ENCODE measurements at regions not wholly inside any gene's neighbourhood (a gene's known extent, or its start where the extent isn't known, plus 50 kb on each side); places are given as distances from the start of the nearest gene placed in this dataset.

DNA sequence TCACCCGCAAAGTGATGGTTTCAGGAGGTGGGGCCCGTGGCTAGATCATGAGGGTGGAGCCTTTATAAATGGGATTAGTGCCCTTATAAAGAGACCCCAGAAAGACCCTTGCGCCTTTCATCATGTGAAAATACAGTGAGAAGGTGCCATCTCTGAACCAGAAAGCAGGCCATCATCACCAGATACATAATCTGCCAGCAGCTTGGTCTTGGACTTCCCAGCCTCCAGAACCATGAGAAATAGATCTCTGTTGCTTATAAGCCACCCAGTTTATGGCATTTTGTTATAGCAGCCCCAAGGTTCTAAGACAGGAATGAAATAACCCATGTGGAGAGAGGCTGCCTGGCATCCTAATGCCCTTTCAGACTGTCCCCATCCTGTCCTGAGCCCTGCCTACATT lies 127.8 kb upstream of the SMAD3 start:
- no peak for ATAC-seq (ENCODE audit: low FRiP score)
- no peak for DNase-seq
- Histone ChIP-seq H3K36me3 (ENCODE audit: control insufficient read depth in 1 of 2, insufficient read depth in 2 of 2, low read length in 1 of 2) (no peaks in the 10 kb centered on the region), H3K4me1 (ENCODE audit: control insufficient read depth in 1 of 2, insufficient read depth in 2 of 2, low read length in 2 of 2) (no peaks in the 10 kb centered on the region), H3K9me3 (ENCODE audit: control insufficient read depth, low read length) (no peaks in the 10 kb centered on the region), H3K27me3 (ENCODE audit: control insufficient read depth in 1 of 2, insufficient read depth in 2 of 2, low read length in 1 of 2) (no peaks in the 10 kb centered on the region), H3K27ac (ENCODE audit: low read depth in 1 of 2, low read length in 2 of 2) (no peak overlapping the region), H3K4me3 (ENCODE audit: low read length in 2 of 2) (no peak overlapping the region)
- WGBS, 2 donors: 97 to 99% methylated on average over 3 of the region's 3 CpGs
- intact Hi-C loops (cut with DNase I): no loop called here

DNA sequence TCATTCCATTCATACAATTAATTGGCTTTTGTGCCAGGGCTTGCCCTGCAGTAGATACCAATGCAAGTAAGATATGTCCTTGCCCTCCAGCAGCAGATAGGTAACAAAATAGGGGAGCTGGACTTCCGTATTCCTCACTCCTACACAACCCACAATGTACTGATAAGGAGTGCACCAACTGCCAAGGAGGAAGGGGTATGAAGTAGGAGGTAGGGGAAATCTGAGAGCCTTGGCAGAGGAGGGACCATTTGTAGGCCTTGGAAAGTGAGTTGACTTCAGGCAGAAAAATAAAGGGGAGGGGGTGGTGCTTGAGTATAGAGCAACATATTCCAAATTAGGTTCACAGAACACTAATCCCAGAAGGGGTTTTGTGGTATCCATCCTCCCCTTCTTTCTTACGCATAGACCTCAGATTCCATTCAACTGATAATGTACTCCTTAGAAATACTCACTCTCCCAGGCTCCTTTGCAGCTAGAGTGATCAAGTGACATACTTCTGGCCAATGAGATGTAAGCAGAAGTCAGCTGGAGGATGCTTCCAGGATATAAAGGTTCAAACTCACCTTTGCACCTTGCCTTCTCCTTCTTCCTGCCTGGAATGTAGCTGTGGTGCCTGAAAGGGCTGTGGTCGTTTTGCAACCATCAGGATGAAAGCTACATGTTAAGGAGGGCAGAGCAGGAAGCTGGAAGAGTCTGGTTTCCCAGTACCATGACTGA lies 127.1 kb upstream of the SMAD3 start:
- no peak for ATAC-seq (ENCODE audit: low FRiP score)
- Histone ChIP-seq H3K9me3 (ENCODE audit: control insufficient read depth, low read length) (no peaks in the 10 kb centered on the region), H3K4me3 (ENCODE audit: low read length in 2 of 2) (no peak overlapping the region), H3K27me3 (ENCODE audit: control insufficient read depth in 1 of 2, insufficient read depth in 2 of 2, low read length in 1 of 2) (no peaks in the 10 kb centered on the region), H3K36me3 (ENCODE audit: control insufficient read depth in 1 of 2, insufficient read depth in 2 of 2, low read length in 1 of 2) (no peaks in the 10 kb centered on the region), H3K27ac (ENCODE audit: low read depth in 1 of 2, low read length in 2 of 2) (no peak overlapping the region), H3K4me1 (ENCODE audit: control insufficient read depth in 1 of 2, insufficient read depth in 2 of 2, low read length in 2 of 2) (no peaks in the 10 kb centered on the region)
- intact Hi-C loops (cut with DNase I): no loop called here
- WGBS, 2 donors: 75% methylated on average over 3 of the region's 3 CpGs
- DNase-seq: no peak

DNA sequence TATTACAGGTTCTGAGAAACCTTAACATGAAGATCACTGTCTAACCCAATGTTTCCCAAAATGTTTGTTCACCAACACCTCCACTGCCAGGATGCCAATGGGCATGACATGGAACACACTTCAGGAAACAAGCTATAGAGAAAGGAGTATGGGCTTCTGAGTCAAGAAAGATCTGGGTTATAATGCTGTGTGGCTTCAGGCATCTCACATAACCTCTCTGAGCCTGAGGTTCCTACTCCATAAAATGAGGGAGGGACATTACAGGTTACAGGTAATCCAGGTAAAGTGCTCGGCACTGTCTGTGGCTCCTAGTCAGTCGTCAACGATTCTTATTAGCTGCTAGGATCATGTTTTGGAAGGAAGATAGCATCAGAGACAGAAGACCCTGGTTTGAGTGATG lies 126.4 kb upstream of the SMAD3 start:
- WGBS, 2 donors: 91 to 94% methylated on average over 3 of the region's 3 CpGs
- Histone ChIP-seq H3K9me3 (ENCODE audit: control insufficient read depth, low read length) (no peaks in the 10 kb centered on the region), H3K4me1 (ENCODE audit: control insufficient read depth in 1 of 2, insufficient read depth in 2 of 2, low read length in 2 of 2) (no peaks in the 10 kb centered on the region), H3K36me3 (ENCODE audit: control insufficient read depth in 1 of 2, insufficient read depth in 2 of 2, low read length in 1 of 2) (no peaks in the 10 kb centered on the region), H3K4me3 (ENCODE audit: low read length in 2 of 2) (no peak overlapping the region), H3K27me3 (ENCODE audit: control insufficient read depth in 1 of 2, insufficient read depth in 2 of 2, low read length in 1 of 2) (no peaks in the 10 kb centered on the region), H3K27ac (ENCODE audit: low read depth in 1 of 2, low read length in 2 of 2) (no peak overlapping the region)
- intact Hi-C loops (cut with DNase I): no loop called here
- no peak for ATAC-seq (ENCODE audit: low FRiP score)
- DNase-seq: no peak

DNA sequence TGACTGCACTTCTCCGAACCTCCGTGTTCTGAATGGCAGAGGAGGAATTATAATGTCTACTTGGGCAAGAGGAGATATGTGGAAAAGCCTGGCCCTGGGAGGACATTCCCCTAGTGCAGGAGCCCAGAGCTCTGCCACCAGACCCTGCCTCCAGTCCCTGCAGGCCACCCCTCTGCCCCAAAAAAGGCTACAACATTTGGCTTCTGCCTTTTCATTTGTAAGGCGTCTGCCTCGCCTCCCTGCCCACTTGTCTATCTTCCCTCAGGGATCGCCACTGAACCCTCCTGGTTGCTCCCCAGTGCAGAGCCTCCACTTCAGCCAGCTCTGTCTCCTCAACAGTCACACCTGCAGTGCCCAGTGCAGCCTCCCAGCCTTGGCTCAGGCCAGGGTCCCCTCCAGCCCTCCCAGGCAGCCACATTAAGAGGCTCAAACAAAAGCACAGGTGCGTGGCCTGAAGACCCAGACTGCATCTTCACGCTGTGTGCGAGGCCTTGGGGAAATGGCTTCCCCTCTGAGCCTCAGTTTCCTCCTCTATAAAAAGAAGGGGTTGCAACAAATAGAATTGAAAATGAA lies 125.9 kb upstream of the SMAD3 start:
- Histone ChIP-seq H3K36me3 (ENCODE audit: control insufficient read depth in 1 of 2, insufficient read depth in 2 of 2, low read length in 1 of 2) (no peaks in the 10 kb centered on the region), H3K27me3 (ENCODE audit: control insufficient read depth in 1 of 2, insufficient read depth in 2 of 2, low read length in 1 of 2) (no peaks in the 10 kb centered on the region), H3K4me1 (ENCODE audit: control insufficient read depth in 1 of 2, insufficient read depth in 2 of 2, low read length in 2 of 2) (no peaks in the 10 kb centered on the region), H3K9me3 (ENCODE audit: control insufficient read depth, low read length) (no peaks in the 10 kb centered on the region), H3K4me3 (ENCODE audit: low read length in 2 of 2) (no peak overlapping the region), H3K27ac (ENCODE audit: low read depth in 1 of 2, low read length in 2 of 2) (no peak overlapping the region)
- no peak for ATAC-seq (ENCODE audit: low FRiP score)
- 90% methylated on average over 8 of the region's 8 CpGs for WGBS, 2 donors
- DNase-seq: no peak
- intact Hi-C loops (cut with DNase I): no loop called here

DNA sequence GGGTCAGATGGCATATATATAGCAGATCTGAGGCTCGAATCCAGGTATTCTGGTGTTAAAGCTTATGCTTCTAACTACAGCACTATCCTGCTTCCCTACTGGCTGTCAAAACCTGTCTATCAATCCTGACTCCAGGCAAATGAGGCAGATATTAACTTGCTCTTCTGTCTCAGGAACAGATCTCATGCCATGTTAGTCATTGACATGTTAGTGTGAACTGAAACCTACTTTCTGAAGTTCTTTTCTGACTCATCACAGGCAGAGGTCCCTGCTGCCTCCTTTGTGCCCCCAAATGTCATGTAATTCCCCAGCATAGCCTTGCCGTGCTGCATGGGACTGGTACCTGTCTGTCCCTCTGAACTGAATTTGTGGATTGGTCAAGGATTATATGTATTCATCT lies 125.0 kb upstream of the SMAD3 start:
- H3K27me3 ChIP-seq (ENCODE audit: control insufficient read depth in 1 of 2, insufficient read depth in 2 of 2, low read length in 1 of 2): no peaks in the 10 kb centered on the region
- ATAC-seq (ENCODE audit: low FRiP score) (no peak), DNase-seq (no peak)
- WGBS, 2 donors: 86 to 91% methylated on average over 2 of the region's 2 CpGs
- H3K4me1 ChIP-seq (ENCODE audit: control insufficient read depth in 1 of 2, insufficient read depth in 2 of 2, low read length in 2 of 2): no peaks in the 10 kb centered on the region
- H3K27ac ChIP-seq (ENCODE audit: low read depth in 1 of 2, low read length in 2 of 2): no peak overlapping the region
- no peaks in the 10 kb centered on the region for H3K9me3 ChIP-seq (ENCODE audit: control insufficient read depth, low read length)
- H3K4me3 ChIP-seq (ENCODE audit: low read length in 2 of 2): no peak overlapping the region
- intact Hi-C loops (cut with DNase I): no loop called here
- H3K36me3 ChIP-seq (ENCODE audit: control insufficient read depth in 1 of 2, insufficient read depth in 2 of 2, low read length in 1 of 2): no peaks in the 10 kb centered on the region

DNA sequence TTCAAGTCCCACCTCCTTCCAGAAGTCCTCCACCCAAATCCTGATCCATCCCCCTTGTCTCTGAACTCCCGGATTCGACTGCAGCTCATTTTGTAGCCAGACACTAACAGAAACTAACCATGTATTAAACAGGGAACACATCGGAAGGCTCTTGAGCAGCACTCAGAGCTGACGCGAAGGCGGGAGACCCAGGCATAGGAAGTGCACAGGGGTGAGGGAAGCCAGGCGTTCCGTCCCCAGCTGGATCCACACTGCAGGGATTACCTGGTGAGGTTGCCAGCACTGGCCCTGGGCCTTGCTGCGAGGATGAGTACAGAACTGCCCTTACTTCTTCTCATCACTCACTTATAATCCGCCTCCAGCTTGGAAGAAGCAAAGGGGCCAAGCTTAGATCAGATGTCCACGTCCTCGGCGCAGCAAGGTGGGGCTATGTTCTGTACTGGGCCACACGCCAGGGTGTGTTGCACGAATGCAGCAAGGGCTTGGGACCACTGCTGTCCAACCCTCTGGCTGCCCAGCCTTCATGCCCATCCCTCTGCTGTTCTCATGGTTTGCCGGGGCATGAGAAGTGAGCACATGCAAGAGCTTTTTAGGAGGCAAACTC lies 124.2 kb upstream of the SMAD3 start:
- Histone ChIP-seq H3K36me3 (ENCODE audit: control insufficient read depth in 1 of 2, insufficient read depth in 2 of 2, low read length in 1 of 2) (no peaks in the 10 kb centered on the region), H3K27me3 (ENCODE audit: control insufficient read depth in 1 of 2, insufficient read depth in 2 of 2, low read length in 1 of 2) (no peaks in the 10 kb centered on the region), H3K4me1 (ENCODE audit: control insufficient read depth in 1 of 2, insufficient read depth in 2 of 2, low read length in 2 of 2) (no peaks in the 10 kb centered on the region), H3K4me3 (ENCODE audit: low read length in 2 of 2) (no peak overlapping the region), H3K9me3 (ENCODE audit: control insufficient read depth, low read length) (no peaks in the 10 kb centered on the region), H3K27ac (ENCODE audit: low read depth in 1 of 2, low read length in 2 of 2) (no peak overlapping the region)
- intact Hi-C loops (cut with DNase I): no loop called here
- DNase-seq (no peak), ATAC-seq (ENCODE audit: low FRiP score) (peak; percentile 26)
- 78 to 79% methylated on average over 16 of the region's 16 CpGs for WGBS, 2 donors

DNA sequence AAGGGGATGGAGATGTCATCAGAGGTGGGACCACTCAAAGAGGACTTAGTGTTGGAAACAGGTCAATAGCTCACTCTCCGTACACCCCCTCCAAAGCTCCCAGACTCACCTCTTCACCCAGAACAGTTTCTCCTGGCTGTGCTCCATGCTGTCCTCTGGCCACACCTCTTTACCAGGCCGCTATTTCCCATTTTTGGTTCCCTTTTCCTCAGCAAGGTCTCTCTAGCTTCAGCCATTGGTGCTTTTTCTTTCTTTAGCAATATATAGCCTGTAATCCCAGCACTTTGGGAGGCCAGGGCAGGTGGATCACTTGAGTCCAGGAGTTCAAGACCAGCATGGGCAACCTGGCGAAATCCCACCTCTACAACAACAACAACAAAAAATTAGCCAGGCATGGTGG lies 123.6 kb upstream of the SMAD3 start:
- no peak for DNase-seq
- no peaks in the 10 kb centered on the region for H3K27me3 ChIP-seq (ENCODE audit: control insufficient read depth in 1 of 2, insufficient read depth in 2 of 2, low read length in 1 of 2)
- H3K36me3 ChIP-seq (ENCODE audit: control insufficient read depth in 1 of 2, insufficient read depth in 2 of 2, low read length in 1 of 2): no peaks in the 10 kb centered on the region
- 94 to 95% methylated on average over 3 of the region's 3 CpGs for whole genome bisulfite sequencing, 2 donors
- H3K9me3 ChIP-seq (ENCODE audit: control insufficient read depth, low read length): no peaks in the 10 kb centered on the region
- intact Hi-C loops (cut with DNase I): no loop called here
- H3K4me3 ChIP-seq (ENCODE audit: low read length in 2 of 2): no peak overlapping the region
- ATAC-seq (ENCODE audit: low FRiP score): peak; percentile 3
- no peak overlapping the region for H3K27ac ChIP-seq (ENCODE audit: low read depth in 1 of 2, low read length in 2 of 2)
- no peaks in the 10 kb centered on the region for H3K4me1 ChIP-seq (ENCODE audit: control insufficient read depth in 1 of 2, insufficient read depth in 2 of 2, low read length in 2 of 2)

DNA sequence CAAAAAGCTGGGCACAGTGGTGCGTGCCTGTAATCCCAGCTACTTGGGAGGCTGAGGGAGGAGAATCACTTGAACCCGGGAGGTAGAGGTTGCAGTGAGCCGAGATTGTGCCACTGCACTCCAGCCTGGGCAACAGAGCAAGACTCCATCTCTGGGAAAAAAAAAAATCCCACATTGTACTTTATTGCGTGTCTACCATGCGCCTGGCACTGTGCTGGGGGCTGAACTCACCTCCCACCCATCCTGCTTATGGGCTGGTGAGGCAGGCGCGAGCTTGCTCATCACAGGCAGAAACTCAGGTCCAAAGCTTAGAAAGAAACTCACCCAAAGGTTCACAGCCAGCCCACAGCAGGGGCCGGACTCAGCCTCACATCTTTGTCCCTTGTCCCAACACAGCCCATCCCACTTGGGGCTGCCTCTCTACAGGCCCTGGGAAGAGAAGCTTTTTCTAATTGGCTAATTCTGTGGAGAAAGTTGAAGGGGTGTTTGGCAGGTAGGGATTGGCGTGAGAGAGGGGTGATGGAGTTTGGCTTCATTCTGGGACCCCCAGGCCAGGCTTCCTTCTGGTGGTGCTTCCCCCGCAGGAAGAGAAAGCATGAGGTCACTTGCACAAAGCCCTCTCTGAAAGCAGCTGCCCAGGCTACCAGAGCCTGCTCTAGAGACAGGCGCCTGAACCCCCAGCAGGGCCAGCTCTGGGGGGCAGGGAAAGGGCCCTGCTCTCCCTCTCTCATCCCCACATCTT lies 122.6 kb upstream of the SMAD3 start:
- Histone ChIP-seq H3K27ac (ENCODE audit: low read depth in 1 of 2, low read length in 2 of 2) (no peak overlapping the region), H3K9me3 (ENCODE audit: control insufficient read depth, low read length) (no peaks in the 10 kb centered on the region), H3K4me1 (ENCODE audit: control insufficient read depth in 1 of 2, insufficient read depth in 2 of 2, low read length in 2 of 2) (no peaks in the 10 kb centered on the region), H3K36me3 (ENCODE audit: control insufficient read depth in 1 of 2, insufficient read depth in 2 of 2, low read length in 1 of 2) (no peaks in the 10 kb centered on the region), H3K27me3 (ENCODE audit: control insufficient read depth in 1 of 2, insufficient read depth in 2 of 2, low read length in 1 of 2) (no peaks in the 10 kb centered on the region), H3K4me3 (ENCODE audit: low read length in 2 of 2) (no peak overlapping the region)
- ATAC-seq (ENCODE audit: low FRiP score): no peak
- no peak for DNase-seq
- 93 to 95% methylated on average over 11 of the region's 11 CpGs for WGBS, 2 donors
- intact Hi-C loops (cut with DNase I): no loop called here

All from aorta (tissue), 5 donors.